Choroid plexus epithelial cell (primary cell): ENCODE measurements at regions not wholly inside any gene's neighbourhood (a gene's known extent, or its start where the extent isn't known, plus 50 kb on each side); places are given as distances from the start of the nearest gene placed in this dataset.

Experiments used
- DNase-seq: peaks from one replicate; pipeline ENCODE4 v3.0.0-alpha.2; 2010; ENCODE audit warnings: low read depth
- H3K4me3 ChIP-seq: 2 replicates; pipeline ENCODE4 v1.5.1; 2011; ENCODE audit warnings: low read depth, mild to moderate bottlenecking, control low read depth, low read length, moderate library complexity
- TF ChIP-seq, protein P1 (sequence below): conservative IDR thresholded peaks from 2 replicates; pipeline ENCODE4 v1.5.1; 2011; ENCODE audit warnings: low read depth, mild to moderate bottlenecking, control low read depth, inconsistent platforms, low read length, moderate library complexity

GRCh38 chr18:42163321-42163720, 208.3 kb downstream of the PIK3C3 start:
- no peak for DNase-seq
- TF ChIP-seq, protein P1, sequence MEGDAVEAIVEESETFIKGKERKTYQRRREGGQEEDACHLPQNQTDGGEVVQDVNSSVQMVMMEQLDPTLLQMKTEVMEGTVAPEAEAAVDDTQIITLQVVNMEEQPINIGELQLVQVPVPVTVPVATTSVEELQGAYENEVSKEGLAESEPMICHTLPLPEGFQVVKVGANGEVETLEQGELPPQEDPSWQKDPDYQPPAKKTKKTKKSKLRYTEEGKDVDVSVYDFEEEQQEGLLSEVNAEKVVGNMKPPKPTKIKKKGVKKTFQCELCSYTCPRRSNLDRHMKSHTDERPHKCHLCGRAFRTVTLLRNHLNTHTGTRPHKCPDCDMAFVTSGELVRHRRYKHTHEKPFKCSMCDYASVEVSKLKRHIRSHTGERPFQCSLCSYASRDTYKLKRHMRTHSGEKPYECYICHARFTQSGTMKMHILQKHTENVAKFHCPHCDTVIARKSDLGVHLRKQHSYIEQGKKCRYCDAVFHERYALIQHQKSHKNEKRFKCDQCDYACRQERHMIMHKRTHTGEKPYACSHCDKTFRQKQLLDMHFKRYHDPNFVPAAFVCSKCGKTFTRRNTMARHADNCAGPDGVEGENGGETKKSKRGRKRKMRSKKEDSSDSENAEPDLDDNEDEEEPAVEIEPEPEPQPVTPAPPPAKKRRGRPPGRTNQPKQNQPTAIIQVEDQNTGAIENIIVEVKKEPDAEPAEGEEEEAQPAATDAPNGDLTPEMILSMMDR = no peak
- H3K4me3 ChIP-seq = no peak overlapping the region

DNA sequence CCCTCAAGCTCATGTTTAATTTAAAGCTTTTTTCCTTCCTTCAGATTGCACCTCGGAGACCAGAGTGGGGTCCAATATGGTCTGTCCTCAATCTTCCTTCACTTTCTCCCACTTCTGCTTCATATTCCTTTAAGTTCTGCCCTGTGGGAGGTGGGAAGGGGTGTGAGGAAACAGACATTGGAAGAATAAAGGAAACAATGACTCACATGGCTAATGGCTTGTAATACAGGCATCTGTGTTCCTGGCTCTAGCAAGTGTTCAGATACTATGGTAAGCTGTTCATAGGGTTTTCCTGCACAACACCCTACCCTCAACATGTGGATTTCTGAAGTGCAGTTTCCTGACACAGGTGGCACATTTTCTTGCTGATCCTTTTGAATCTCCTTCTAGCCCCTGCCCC, 209.5 kb downstream of the PIK3C3 start:
- no peak for DNase-seq
- TF ChIP-seq, protein P1 = no peak
- no peak overlapping the region for H3K4me3 ChIP-seq

GRCh38 chr18:42165922-42166513, 211.0 kb downstream of the PIK3C3 start:
- no peak overlapping the region for H3K4me3 ChIP-seq
- TF ChIP-seq, protein P1 = no peak
- no peak for DNase-seq

- TF ChIP-seq, protein P1 = no peak
- no peak overlapping the region for H3K4me3 ChIP-seq
- DNase-seq = no peak
Observed at GRCh38 chr18:42168487-42168886, 213.5 kb downstream of the PIK3C3 start.

DNA sequence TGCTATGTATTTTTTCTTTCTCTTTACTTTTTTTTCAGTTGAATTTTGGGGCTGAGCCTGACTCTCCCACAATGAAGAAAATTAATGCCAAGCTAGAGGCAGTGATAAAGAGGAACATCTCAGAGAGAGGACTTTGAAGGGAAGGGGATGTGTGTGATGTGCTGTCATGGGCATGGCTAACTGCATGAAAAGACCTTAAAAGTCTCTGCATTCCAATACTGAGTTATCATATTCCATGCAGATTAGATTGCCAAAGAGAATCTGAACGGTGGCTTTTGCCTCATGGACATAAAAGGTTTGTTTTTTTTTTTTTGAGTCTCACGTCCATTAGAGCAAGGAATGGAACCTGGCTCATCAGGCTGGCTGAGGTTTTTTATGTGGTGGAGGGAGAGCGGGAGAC, 213.9 kb downstream of the PIK3C3 start:
- TF ChIP-seq, protein P1 = no peak
- DNase-seq = no peak

DNA sequence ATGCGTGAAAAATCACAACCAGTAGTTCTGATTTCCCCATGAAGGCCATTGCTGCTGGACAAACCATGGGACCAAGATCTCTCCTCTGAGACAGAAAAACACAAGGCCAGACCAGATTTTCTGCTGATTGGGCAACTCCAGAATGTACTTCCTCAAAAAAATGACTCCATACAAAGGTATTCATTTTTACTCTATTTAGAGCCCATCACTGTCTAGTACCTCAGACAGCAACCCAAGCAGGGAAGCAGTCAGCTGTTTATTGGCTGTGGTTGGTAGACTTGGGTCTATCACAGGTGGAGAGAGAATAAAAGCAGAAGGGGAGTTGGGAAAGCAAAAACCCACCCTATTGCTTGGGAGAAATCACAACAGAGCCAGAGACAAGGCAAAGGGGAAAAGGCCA, 219.9 kb downstream of the PIK3C3 start:
- DNase-seq = peak; percentile 19
- TF ChIP-seq, protein P1 = no peak
- no peak overlapping the region for H3K4me3 ChIP-seq

More for the DNA sequence above, 213.9 kb downstream of the PIK3C3 start:
- H3K4me3 ChIP-seq = no peak overlapping the region

DNA sequence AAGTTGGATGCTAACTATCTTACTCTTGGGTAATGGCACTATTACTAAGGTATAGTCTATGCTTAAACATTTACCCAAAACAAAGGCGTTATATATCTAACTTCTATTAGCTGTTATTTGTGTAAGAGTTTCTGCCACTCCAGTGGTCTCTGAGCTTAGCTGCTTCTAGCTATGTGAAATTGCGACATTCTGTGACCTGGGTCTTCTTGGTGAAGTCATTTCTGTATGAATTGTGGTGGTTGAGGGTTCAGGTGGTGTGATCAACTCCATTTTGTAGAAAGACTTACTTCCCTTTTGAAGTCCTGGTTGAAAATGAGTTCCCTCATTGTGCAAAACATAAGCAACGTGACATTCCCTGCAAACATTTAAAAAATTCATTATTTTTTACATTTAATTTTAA, 221.6 kb downstream of the PIK3C3 start:
- DNase-seq = no peak
- no peak overlapping the region for H3K4me3 ChIP-seq
- TF ChIP-seq, protein P1 = no peak
